ENCODE measurements at regions not wholly inside any gene's neighbourhood (a gene's known extent, or its start where the extent isn't known, plus 50 kb on each side); places are given as distances from the start of the nearest gene placed in this dataset.
"Not testable (repeated sequence)": the region's sequence is repeated elsewhere in the genome, so short reads cannot be mapped to it uniquely, and the experiment has no call there.

GRCh38 chr4:60487118-60487761, 712.9 kb upstream of the ADGRL3 start:
- not testable (repeated sequence) for DNase-seq (ENCODE audit: low spot score)

GRCh38 chr4:60500810-60501209, 699.3 kb upstream of the ADGRL3 start:
- no peak for DNase-seq (ENCODE audit: low spot score)

- DNase-seq (ENCODE audit: low spot score): no peak
Measured at GRCh38 chr4:60502733-60503132, 697.4 kb upstream of the ADGRL3 start.

GRCh38 chr4:60506061-60506460, 694.1 kb upstream of the ADGRL3 start:
- DNase-seq (ENCODE audit: low spot score): no peak

- DNase-seq (ENCODE audit: low spot score): no peak
Measured at GRCh38 chr4:60522265-60522664, 677.9 kb upstream of the ADGRL3 start.

- no peak for DNase-seq (ENCODE audit: low spot score)
Measured at GRCh38 chr4:60531776-60532379, 668.2 kb upstream of the ADGRL3 start.

GRCh38 chr4:60544981-60545380, 655.1 kb upstream of the ADGRL3 start:
- DNase-seq (ENCODE audit: low spot score): no peak

- no peak for DNase-seq (ENCODE audit: low spot score)
Measured at GRCh38 chr4:60562334-60562733, 637.8 kb upstream of the ADGRL3 start.

GRCh38 chr4:60565558-60565957, 634.6 kb upstream of the ADGRL3 start:
- no peak for DNase-seq (ENCODE audit: low spot score)

GRCh38 chr4:60575336-60575735, 624.8 kb upstream of the ADGRL3 start:
- no peak for DNase-seq (ENCODE audit: low spot score)

GRCh38 chr4:60579335-60579734, 620.8 kb upstream of the ADGRL3 start:
- no peak for DNase-seq (ENCODE audit: low spot score)

GRCh38 chr4:60581919-60582536, 618.1 kb upstream of the ADGRL3 start:
- DNase-seq (ENCODE audit: low spot score): no peak

GRCh38 chr4:60588556-60588955, 611.6 kb upstream of the ADGRL3 start:
- no peak for DNase-seq (ENCODE audit: low spot score)

GRCh38 chr4:60589425-60589824, 610.7 kb upstream of the ADGRL3 start:
- DNase-seq (ENCODE audit: low spot score): no peak

GRCh38 chr4:60590116-60590515, 610.0 kb upstream of the ADGRL3 start:
- DNase-seq (ENCODE audit: low spot score): no peak

GRCh38 chr4:60605646-60606354, 594.3 kb upstream of the ADGRL3 start:
- DNase-seq (ENCODE audit: low spot score): no peak

- no peak for DNase-seq (ENCODE audit: low spot score)
Measured at GRCh38 chr4:60611762-60612496, 588.2 kb upstream of the ADGRL3 start.

- DNase-seq (ENCODE audit: low spot score): no peak
Measured at GRCh38 chr4:60617731-60618130, 582.4 kb upstream of the ADGRL3 start.

- DNase-seq (ENCODE audit: low spot score): no peak
Measured at GRCh38 chr4:60619531-60620305, 580.4 kb upstream of the ADGRL3 start.

GRCh38 chr4:60637976-60638375, 562.1 kb upstream of the ADGRL3 start:
- no peak for DNase-seq (ENCODE audit: low spot score)

- DNase-seq (ENCODE audit: low spot score): no peak
Measured at GRCh38 chr4:60648774-60649173, 551.4 kb upstream of the ADGRL3 start.

GRCh38 chr4:60652933-60653332, 547.2 kb upstream of the ADGRL3 start:
- no peak for DNase-seq (ENCODE audit: low spot score)

All from germinal center (tissue), 1 donor.